Stimulated activated effector memory CD8-positive, alpha-beta T cell treated with anti-CD3 and anti-CD28 coated beads, Interleukin-12 subunit alpha, Interleukin-12 subunit beta, amount 100 ng/mL, for 72 hours (primary cell): ENCODE measurements at regions not wholly inside any gene's neighbourhood (a gene's known extent, or its start where the extent isn't known, plus 50 kb on each side); places are given as distances from the start of the nearest gene placed in this dataset.

ENCODE experiments used
- ATAC-seq: fragments of 150-1000 bp; cut with Tn5 transposase; 2 replicates; pipeline ENCODE4 v1.10.0; 2021
- DNase-seq, 2 donors: peaks; one replicate each; pipeline ENCODE4 v3.0.0; 2021 to 2022; ENCODE audit warnings: low spot score in 2 of 2
- H3K27ac Mint-ChIP-seq: one replicate; pipeline ENCODE4 v1.8.0; 2022; ENCODE audit warnings: mild to moderate bottlenecking, mixed read lengths
- H3K36me3 Mint-ChIP-seq: one replicate; pipeline ENCODE4 v1.8.0; 2022; ENCODE audit warnings: mild to moderate bottlenecking, mixed read lengths
- H3K4me1 Mint-ChIP-seq: one replicate; pipeline ENCODE4 v1.8.0; 2022; ENCODE audit warnings: mixed read lengths
- H3K4me3 Mint-ChIP-seq: one replicate; pipeline ENCODE4 v1.8.0; 2022; ENCODE audit warnings: mild to moderate bottlenecking, mixed read lengths
- H3K9me3 Mint-ChIP-seq: one replicate; pipeline ENCODE4 v1.8.0; 2022; ENCODE audit warnings: mixed read lengths

DNA sequence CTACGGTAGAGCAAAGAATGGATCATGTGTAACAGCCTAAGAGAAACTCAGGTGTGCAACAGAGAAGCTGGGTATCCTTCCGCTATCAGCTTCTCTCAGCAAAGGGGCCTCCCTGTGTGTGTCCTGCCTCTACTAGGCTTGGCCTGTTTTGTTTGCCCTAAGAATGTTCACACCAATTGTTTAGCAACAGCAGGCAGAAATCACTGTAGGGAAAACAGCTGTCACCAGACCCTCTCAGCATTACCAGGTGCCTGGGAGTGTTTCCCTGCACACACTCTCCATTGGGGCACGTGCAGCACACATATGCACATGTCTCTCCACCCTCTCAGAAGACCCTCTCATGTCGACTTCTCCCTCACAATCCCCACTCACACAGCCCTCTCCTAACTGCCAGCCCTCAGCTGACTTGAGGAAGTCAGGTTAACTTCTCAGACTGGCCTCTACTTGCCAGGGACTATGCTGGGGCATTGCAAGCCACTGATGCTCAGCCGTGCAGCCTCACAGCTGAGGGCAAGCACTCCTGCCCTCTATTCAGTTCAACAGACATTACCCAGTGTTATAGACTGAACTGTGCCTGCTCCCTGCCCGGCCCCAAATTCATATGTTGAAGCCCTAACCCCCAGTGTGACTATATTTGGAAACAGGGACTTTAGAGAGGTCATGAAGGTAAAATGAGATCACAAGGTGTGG, 97.6 kb downstream of the TRIM29 start:
- ATAC-seq = no peak
- no peak for DNase-seq
- no peaks in the 10 kb centered on the region for H3K9me3 Mint-ChIP-seq
- no peak overlapping the region for H3K27ac Mint-ChIP-seq
- no peaks in the 10 kb centered on the region for H3K4me1 Mint-ChIP-seq
- no peaks in the 10 kb centered on the region for H3K36me3 Mint-ChIP-seq
- H3K4me3 Mint-ChIP-seq = no peak overlapping the region

DNA sequence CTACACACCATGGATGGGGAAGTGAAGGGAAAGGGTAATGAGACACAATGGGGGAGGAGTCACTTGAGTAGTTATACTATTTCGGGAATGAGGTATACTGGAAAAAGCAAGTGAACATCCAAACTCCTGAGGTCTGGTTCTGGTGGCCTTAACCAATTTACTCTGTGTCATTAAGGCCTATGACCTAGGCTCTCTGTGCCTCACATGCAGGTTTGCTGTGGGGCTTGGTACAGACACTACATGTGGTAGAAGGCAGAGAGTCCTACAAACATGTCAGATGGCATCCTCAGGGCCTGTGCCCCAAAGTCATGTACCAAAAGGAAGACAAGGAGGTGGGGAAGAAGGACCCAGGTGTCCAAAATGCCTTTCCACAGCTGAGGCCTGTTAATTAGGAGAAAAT, 98.9 kb downstream of the TRIM29 start:
- H3K36me3 Mint-ChIP-seq = no peaks in the 10 kb centered on the region

GRCh38 chr11:120037111-120037510, 100.8 kb downstream of the TRIM29 start:
- Mint-ChIP-seq H3K4me3 (no peak overlapping the region), H3K27ac (no peak overlapping the region), H3K4me1 (no peaks in the 10 kb centered on the region), H3K36me3 (no peaks in the 10 kb centered on the region), H3K9me3 (no peaks in the 10 kb centered on the region)
- DNase-seq (no peak), ATAC-seq (no peak)

More for the DNA sequence above, 98.9 kb downstream of the TRIM29 start:
- no peaks in the 10 kb centered on the region for H3K9me3 Mint-ChIP-seq
- H3K4me3 Mint-ChIP-seq = no peak overlapping the region
- ATAC-seq = no peak
- no peak overlapping the region for H3K27ac Mint-ChIP-seq
- DNase-seq = no peak
- no peaks in the 10 kb centered on the region for H3K4me1 Mint-ChIP-seq

- Mint-ChIP-seq H3K27ac (no peak overlapping the region), H3K4me1 (no peaks in the 10 kb centered on the region), H3K4me3 (no peak overlapping the region), H3K36me3 (no peaks in the 10 kb centered on the region), H3K9me3 (no peaks in the 10 kb centered on the region)
- no peak for DNase-seq
- ATAC-seq = no peak
These were observed 102.2 kb downstream of the TRIM29 start for GRCh38 chr11:120035756-120036155.

DNA sequence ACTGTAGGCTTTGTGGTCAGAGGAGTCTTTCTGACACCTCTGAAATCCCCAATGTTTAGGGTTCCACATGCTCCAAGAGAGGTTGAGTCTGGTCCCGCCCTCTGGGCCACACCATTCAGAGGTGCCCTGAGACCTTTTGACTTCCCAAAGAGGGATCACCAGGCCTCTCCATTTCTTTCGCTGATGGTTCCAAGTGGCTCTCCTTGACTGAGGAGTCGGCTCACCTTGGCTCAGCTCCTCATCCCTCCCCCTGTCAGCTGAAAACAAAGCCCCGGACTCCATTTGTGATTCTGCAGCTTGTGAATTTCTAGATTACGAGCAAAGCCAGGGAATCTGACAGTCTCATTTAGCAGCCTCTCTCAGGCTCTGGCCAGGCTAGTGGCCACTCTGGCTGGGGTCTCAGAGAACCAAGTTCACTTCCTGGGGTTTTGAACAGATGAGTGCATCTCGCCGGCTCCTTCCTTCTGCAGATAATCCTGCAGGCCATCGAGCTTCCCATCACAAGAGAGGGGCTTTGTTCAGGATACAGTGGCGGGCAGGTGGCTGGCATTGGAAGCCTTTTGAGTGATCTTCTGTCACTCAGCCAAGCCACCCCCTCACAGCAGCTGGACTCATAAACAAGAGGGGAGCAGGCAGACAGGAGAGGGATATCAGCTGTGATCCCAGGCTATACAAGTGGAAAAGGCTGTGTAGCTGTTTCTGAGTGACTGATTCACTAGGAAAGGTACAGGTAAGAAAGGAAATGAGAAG, 102.9 kb downstream of the TRIM29 start:
- Mint-ChIP-seq H3K36me3 (no peaks in the 10 kb centered on the region), H3K4me1 (no peaks in the 10 kb centered on the region), H3K9me3 (no peaks in the 10 kb centered on the region), H3K4me3 (no peak overlapping the region), H3K27ac (no peak overlapping the region)
- ATAC-seq = no peak
- no peak for DNase-seq

DNA sequence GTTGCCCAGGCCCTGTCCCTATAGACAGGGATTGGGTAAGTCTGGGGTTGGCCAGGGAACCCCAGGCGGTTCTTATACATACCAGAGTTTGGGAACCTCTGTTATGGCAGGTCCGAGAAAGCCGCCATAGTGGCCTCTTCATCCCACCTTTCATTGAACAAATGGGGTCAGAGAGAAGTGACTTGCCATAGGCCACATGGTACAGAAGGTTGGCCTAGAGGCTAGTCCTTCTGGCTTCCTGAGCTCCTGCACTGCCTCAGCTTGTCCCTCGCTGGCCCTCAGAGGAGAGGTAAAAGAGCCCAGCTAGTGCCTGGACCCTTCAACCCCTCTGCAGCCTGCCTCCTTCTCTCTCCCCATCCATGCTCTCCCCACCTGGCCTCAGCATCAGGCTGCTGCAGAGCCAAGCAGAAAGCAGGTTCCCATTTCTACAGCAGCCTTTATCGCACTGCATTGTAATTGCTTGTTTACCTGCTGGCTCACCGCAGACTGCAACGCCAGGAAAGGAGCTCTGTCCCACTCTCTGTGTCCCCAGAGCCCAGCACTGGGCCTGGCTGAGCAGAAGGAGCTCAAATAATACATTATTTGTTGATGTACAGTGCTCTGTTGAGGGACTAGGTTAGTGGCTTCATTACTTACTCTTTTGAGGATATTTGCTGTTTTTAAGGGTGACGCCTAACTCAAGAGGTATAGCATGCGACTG, 103.6 kb downstream of the TRIM29 start:
- Mint-ChIP-seq H3K9me3 (no peaks in the 10 kb centered on the region), H3K4me1 (no peaks in the 10 kb centered on the region), H3K4me3 (no peak overlapping the region), H3K27ac (no peak overlapping the region), H3K36me3 (no peaks in the 10 kb centered on the region)
- DNase-seq (no peak), ATAC-seq (no peak)

GRCh38 chr11:120032766-120033390, 105.0 kb downstream of the TRIM29 start:
- H3K4me1 Mint-ChIP-seq = no peaks in the 10 kb centered on the region
- ATAC-seq = no peak
- no peak overlapping the region for H3K4me3 Mint-ChIP-seq

DNA sequence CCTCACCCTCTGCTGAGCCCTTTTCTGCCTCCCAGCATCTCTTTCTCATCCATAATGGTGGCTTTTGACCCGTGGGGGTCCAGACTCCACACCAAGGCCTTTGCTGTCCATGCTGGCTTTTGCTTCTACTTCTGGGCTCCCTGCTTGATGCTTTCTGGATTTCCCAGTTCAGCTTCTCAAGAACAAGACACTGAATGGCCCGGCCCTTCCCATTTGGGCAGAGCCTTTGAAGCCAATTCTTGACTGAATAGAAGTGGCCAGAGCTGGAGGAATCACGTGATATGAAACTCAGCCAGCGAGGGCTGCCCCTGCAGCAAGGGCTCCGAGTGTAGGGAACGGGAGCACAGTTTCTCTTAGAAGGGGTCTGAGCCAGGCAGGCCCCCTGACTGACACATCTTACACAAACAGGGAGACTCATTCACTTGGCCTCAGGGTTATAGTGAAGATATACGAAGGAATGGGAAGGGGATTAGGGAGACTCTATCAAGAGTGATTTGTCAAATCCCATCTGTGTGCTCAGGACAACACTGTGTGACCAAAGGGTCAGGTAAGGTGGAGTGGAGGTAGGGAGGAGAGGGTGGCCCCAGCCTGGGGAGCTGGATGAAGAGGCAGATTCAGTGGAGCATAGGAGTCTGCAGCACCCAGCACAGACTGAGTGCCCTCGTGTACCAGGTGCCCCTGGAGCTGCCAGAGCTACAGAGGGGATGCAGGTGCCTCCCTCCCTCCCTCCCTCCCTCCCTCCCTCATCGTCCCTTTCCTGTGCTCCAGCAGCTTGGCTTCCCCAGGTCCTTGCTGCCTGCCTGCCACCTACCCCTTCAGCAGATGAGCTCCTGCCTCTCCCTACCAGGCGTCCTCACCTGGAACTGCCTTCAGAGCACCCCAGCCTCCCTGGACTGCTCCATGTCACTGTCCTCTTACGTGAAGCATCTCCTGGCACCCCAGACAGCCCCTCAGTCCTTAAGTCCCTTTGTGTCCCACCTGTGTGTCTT, 106.0 kb downstream of the TRIM29 start:
- Mint-ChIP-seq H3K9me3 (no peaks in the 10 kb centered on the region), H3K27ac (no peak overlapping the region), H3K36me3 (no peaks in the 10 kb centered on the region), H3K4me3 (no peak overlapping the region), H3K4me1 (no peaks in the 10 kb centered on the region)
- ATAC-seq = peak; percentile 22
- no peak for DNase-seq

More at GRCh38 chr11:120032766-120033390, 105.0 kb downstream of the TRIM29 start:
- Mint-ChIP-seq H3K27ac (no peak overlapping the region), H3K36me3 (no peaks in the 10 kb centered on the region), H3K9me3 (no peaks in the 10 kb centered on the region)
- no peak for DNase-seq

GRCh38 chr11:120031156-120031555, 106.8 kb downstream of the TRIM29 start:
- DNase-seq = no peak
- Mint-ChIP-seq H3K9me3 (no peaks in the 10 kb centered on the region), H3K27ac (no peak overlapping the region), H3K36me3 (no peaks in the 10 kb centered on the region), H3K4me1 (no peaks in the 10 kb centered on the region), H3K4me3 (no peak overlapping the region)
- ATAC-seq = no peak

DNA sequence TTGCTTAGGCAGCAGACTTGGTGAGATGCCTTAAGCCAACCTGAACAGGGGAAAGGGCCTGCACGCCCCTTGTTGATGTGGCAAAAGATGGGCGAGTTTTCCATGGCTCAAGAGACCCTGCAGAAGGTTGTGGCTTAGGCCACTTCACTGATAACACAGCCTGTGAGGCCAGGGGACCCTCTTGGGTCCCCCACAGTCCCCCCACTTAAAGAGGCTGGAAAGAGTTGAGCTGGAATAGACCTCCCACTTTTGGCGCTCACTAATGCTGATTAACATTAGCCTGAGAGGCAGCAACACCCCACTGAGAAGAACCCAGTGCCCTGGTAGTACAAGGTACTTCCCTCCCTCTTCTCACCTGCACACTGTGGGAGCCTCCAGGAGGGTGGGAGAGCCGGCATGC, 107.5 kb downstream of the TRIM29 start:
- ATAC-seq = no peak
- no peaks in the 10 kb centered on the region for H3K36me3 Mint-ChIP-seq
- H3K4me1 Mint-ChIP-seq = no peaks in the 10 kb centered on the region

GRCh38 chr11:120029321-120029720, 108.6 kb downstream of the TRIM29 start:
- no peaks in the 10 kb centered on the region for H3K9me3 Mint-ChIP-seq
- DNase-seq (no peak), ATAC-seq (no peak)
- no peaks in the 10 kb centered on the region for H3K36me3 Mint-ChIP-seq
- no peak overlapping the region for H3K27ac Mint-ChIP-seq
- no peak overlapping the region for H3K4me3 Mint-ChIP-seq
- H3K4me1 Mint-ChIP-seq = no peaks in the 10 kb centered on the region

More for the DNA sequence above, 107.5 kb downstream of the TRIM29 start:
- H3K4me3 Mint-ChIP-seq = no peak overlapping the region
- DNase-seq = no peak
- H3K27ac Mint-ChIP-seq = no peak overlapping the region
- no peaks in the 10 kb centered on the region for H3K9me3 Mint-ChIP-seq

GRCh38 chr11:120028897-120029258, 109.0 kb downstream of the TRIM29 start:
- no peak for DNase-seq
- H3K36me3 Mint-ChIP-seq = no peaks in the 10 kb centered on the region

DNA sequence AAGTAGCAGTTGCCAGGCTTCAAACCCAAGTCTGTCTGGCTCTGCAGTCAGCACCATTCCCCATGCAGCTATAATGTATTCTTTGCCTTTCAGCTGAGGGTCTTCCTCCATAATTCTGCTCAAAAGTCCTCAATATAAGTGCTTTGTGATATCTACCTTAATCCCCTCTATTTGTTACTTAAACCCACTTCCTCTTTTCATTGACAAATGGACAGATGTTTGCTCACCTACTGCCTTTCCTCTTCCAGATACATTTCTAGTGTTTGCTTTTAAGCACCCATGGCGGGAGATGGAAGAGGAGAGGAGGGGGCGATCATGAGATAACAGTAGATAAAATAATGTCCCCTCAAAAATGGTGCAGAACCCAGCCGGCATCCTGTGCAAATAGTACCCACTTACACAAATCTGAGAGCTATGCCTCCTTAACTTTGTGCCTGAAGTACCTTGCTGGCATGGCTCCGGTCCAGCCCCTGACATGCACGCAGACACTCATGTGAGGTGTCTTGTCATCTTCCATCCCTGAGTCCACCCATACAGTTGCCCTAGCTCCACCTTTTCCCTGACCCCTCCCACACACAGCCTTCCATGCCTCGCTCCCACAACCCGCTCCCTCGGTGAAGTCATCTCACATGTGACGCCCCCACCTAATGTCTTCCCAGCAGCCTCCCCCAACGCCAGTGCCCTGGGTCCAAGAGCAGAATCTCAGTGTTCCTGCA, 109.6 kb downstream of the TRIM29 start:
- H3K27ac Mint-ChIP-seq = no peak overlapping the region
- no peaks in the 10 kb centered on the region for H3K9me3 Mint-ChIP-seq
- H3K4me1 Mint-ChIP-seq = no peaks in the 10 kb centered on the region
- ATAC-seq = no peak
- no peaks in the 10 kb centered on the region for H3K36me3 Mint-ChIP-seq
- no peak overlapping the region for H3K4me3 Mint-ChIP-seq
- DNase-seq = no peak

More at GRCh38 chr11:120028897-120029258, 109.0 kb downstream of the TRIM29 start:
- no peak overlapping the region for H3K27ac Mint-ChIP-seq
- no peak overlapping the region for H3K4me3 Mint-ChIP-seq
- H3K4me1 Mint-ChIP-seq = no peaks in the 10 kb centered on the region
- H3K9me3 Mint-ChIP-seq = no peaks in the 10 kb centered on the region
- ATAC-seq = no peak

- DNase-seq (no peak), ATAC-seq (no peak)
- Mint-ChIP-seq H3K4me1 (no peaks in the 10 kb centered on the region), H3K27ac (no peak overlapping the region), H3K36me3 (no peaks in the 10 kb centered on the region), H3K9me3 (no peaks in the 10 kb centered on the region), H3K4me3 (no peak overlapping the region)
These were observed 110.2 kb downstream of the TRIM29 start for GRCh38 chr11:120027546-120028180.
